GM20431 (cell line): ENCODE measurements at regions not wholly inside any gene's neighbourhood (a gene's known extent, or its start where the extent isn't known, plus 50 kb on each side); places are given as distances from the start of the nearest gene placed in this dataset.

ENCODE experiments used
- in situ Hi-C: fragments of 300-500 bp; cut with MseI, MboI; formaldehyde crosslinking; loops from one replicate; pipeline ENCODE4 v1.15.0; 2020; ENCODE audit warnings: low sequenced_read_pairs; ENCODE audit not compliant: unreplicated experiment

DNA sequence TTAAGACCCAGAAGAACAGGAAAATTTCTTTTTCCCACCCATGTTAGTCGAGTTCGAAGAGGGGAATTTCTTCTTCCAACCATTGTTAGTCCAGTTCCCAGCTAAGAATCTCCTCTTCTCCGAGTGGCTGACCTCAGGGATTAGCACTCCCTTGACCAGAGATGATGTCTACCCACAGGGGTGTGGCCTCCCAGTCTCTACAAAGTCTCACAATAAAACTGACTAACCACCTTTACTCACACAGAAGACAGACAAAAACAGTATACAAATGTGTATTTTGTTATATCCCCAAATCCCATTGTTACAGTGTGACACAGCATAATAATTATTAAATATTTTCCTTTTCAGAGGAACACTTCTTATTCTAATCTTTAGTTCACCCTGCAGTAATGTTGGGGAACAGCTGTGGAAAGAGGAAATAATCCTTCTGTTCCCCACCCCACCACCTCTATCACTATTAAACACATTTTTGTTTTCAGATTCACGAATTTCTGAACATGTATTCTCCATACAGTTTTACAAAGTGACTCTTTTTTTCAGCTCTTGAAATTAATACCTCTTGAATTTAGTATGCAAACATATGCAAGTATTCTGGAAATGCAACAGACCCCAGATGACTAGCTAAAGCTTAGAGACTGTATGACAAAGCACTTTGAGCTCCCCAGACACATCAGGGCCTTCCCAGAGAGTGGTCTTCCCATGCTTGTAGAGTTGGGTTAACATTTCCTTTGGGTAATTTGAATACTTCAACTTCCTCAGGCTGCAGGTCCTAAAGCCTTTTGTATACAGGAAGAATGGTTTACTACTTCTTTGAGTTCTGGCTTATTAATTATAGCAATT lies 62.5 kb upstream of the NFKB1 start:
- in situ Hi-C loops: loop anchor here (25.0 kb wide), 1 partner anchor 574 kb away; the partner anchor contains the start of gene SLC9B1

DNA sequence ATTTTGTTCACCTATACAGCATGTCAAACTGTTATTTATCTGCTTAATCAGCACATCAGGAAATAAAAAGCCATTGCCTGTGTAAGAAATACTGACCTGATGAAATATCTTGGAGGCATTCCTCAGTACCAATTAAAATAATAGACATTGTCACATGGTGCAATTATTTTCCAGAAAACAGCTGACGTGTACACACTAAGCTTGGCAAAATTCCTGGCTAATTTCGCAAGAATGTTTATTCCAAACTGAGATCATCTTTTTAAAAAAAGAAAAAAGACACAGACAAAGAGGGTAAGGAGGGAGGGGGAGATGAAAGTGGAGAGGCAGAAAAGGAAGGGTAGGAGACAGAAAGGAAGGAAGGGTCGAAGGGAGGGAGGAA lies 61.9 kb upstream of the NFKB1 start:
- in situ Hi-C loops: loop anchor here (25.0 kb wide), 1 partner anchor 573 kb away; the partner anchor contains the start of gene SLC9B1

DNA sequence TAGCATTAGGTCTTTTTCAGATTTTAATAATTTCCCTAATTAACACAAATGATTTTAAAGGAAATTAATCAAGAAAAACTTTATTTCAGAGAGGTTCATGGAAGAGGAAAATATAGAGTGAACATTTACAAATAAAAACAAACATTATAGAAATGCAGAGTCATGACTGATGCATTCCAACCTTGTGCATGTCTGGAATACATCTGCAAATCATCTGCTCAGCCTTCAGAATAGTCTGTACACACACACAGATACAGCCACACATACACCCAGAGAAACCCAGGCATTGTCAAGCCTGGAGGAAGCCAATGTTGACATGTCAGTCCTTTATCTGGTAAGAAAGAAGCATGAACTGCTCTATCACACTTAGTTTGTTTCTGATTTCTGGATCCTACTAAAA lies 61.3 kb upstream of the NFKB1 start:
- in situ Hi-C loops: loop anchor here (10.0 to 25.0 kb wide), 2 partner anchors 185 to 572 kb away; partner anchors contain the start of gene SLC9B1

DNA sequence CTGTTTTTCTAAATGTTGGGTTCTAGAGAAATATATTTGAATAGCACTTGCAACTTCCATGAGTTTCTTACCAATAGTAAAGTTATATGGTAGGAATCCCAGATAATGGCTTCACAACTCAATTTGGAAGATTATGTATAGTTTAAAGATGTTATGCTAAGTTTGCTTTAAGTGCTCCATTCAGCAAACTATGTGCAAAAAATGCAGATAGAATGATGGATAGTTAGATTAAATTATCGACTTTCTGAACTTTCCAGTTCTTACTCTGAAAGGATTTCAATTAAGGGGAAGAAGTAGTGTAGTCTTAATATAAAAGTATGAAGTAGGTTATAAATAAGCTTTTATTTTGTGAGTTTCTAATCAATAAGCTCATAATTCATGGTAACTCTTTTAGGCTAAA lies 60.7 kb upstream of the NFKB1 start:
- in situ Hi-C loops: loop anchor here (10.0 to 25.0 kb wide), 2 partner anchors 184 to 572 kb away; partner anchors contain the start of gene SLC9B1

DNA sequence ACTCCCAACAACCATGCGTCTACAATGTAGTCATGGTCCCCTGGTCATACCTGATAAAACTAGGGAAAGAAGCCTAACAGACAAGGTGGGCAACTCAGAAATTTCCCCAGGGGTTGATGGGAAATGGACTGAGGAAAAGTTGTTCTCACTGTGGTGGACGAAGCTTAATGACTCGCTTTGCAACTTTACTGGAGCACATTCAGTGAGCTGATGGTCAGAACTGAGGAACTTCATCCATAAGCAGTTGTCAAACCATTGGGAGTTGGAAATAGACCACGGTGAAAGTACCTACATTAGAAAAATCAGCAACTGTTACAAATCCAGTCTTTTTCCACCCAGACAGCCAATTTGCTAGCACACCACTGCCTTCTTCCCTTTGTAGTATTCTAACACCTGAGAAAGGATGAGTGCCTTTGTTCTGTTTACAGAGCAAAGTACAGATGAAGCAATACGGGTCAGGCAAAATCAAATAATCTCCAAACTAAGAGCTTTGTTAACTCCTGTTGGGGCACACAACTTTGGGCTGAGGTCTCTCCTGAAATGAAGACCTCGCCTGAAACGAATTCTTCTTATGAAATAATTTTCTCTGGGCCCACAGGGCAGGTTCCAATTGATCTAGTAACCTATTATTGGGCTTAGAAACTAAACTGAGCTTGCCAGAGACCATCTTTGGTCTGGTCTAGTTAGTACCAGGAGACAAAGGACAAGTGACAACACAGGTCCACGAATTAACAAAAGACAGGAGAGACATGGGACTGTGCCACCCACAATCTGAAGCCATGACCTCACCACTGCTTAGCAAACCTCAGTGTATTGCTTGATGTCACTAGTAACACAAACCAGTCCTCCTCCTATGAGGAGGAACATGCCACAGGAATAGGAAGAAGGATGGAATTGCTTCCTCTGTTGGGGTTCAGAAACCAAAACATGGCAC lies 58.9 kb upstream of the NFKB1 start:
- in situ Hi-C loops: loop anchor here (10.0 to 25.0 kb wide), 2 partner anchors 183 to 570 kb away; partner anchors contain the start of gene SLC9B1

DNA sequence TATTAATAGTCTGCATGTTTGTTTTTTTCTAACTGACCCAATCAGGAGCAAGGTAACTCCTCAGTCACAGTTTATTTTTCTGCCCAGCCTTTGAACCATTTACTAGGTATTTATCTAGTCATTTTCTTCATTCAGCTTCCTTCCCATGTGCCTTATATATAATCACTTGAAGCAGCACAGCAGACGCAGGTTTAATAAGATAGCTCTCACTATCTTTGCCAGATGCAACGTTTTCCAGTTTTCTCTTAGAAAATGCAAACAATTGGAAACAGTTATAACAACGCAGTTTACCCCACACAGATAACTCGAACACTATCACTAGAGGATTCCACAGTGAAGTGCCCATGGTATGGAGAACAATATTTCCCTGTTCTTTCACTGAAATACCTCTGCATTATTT lies 56.4 kb upstream of the NFKB1 start:
- in situ Hi-C loops: loop anchor here (10.0 to 25.0 kb wide), 2 partner anchors 180 to 568 kb away; partner anchors contain the start of gene SLC9B1

DNA sequence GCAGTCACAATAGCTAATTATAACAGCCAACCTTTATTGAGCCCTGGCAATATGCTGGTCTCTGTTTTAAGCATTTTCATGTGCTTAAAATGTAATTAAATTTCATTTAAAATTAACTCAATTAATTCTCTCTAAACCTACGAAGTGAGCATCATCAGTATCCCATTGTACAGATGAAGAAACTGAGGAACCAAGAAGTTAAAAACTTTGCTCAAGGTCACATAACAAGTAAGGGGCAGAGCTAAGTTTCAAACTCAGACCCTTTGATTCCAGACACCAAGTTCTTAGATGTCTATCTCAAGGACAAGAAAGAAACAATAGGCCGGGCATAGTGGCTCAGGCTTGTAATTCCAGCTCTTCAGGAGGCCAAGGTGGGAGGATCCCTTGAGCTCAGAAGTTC lies 55.9 kb upstream of the NFKB1 start:
- in situ Hi-C loops: loop anchor here (10.0 to 25.0 kb wide), 2 partner anchors 180 to 567 kb away; partner anchors contain the start of gene SLC9B1

DNA sequence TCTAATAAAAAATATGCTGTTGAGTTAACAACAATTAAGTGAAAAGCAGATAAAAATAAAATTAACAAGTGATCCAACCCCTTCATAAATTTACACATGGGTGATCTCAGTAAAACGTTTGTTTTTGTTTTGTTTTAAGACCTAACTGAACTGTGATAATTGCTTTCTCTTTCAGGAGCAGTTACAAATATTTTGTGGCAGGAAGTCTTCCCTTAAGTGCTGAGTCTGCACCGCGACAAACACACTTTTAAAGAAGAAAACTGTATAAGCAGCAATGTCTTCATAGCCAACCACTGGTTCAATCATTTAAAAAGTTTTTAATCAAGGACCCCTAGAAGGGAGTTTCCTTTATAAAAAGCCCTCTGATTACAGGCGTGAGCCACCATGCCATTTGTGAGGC lies 53.7 kb upstream of the NFKB1 start:
- in situ Hi-C loops: loop anchor here (10.0 to 25.0 kb wide), 2 partner anchors 177 to 565 kb away; partner anchors contain the start of gene SLC9B1

DNA sequence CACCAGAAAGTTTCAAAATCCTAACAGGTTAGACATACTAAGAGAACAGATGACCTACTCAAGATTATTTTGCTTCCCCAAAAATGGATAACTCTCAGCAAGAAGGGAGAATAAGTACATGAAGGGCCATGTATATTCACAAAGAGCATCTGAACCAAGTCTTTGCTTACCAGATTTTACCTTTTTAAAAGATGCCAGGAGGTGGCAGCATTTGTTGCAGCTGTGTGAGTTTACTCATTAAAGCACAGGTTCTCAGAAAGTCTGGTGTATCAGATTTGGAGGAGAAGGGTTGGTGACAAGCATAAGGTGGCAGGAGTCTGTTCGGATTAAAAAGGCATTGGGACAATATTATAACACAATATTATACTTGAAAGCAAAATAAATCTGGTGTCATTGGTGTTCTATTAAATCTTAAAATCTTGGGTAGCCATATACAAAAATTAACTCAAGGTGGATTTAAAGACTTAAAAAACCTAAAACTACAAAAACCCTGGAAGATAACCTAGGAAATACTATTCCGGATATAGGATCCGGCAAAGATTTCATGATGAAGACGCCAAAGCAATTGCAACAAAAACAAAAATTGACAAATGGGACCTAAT lies 51.3 kb upstream of the NFKB1 start:
- in situ Hi-C loops: loop anchor here (10.0 to 25.0 kb wide), 2 partner anchors 175 to 562 kb away; partner anchors contain the start of gene SLC9B1

DNA sequence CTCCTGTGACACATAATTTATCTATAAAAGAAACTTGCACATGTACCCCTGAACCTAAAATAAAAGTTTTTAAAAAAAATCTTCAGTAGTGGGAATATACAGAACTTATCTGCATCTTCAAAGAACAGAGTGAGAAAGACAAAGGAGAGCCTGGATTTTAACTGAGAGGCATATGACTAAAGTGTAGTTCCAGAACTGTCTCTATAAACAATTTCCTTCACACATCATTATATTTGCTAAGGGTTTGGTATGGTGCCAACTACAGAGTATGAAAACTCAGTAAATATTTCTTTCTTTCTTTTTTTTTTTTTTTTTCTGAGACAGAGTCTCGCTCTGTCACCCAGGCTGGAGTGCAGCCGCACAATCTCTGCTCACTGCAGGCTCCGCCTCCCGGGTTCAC lies 49.9 kb upstream of the NFKB1 start:
- in situ Hi-C loops: no loop called here
